LNCaP clone FGC (cell line): ENCODE measurements at regions not wholly inside any gene's neighbourhood (a gene's known extent, or its start where the extent isn't known, plus 50 kb on each side); places are given as distances from the start of the nearest gene placed in this dataset.

Source experiments
- DNase-seq: peaks from one replicate; pipeline ENCODE4 v3.0.0-alpha.2; 2011; ENCODE audit warnings: low read depth
- H3K4me3 ChIP-seq: 2 replicates; pipeline ENCODE4 v1.5.1; 2011; ENCODE audit warnings: mild to moderate bottlenecking, low read depth, low read length, control low read depth
- TF ChIP-seq, protein P1 (sequence below): IDR thresholded peaks from 2 replicates; pipeline ENCODE4 v1.5.1; 2012; ENCODE audit warnings: mild to moderate bottlenecking; ENCODE audit not compliant: control insufficient read depth, insufficient read depth; ENCODE audit errors: extremely low read depth

DNA sequence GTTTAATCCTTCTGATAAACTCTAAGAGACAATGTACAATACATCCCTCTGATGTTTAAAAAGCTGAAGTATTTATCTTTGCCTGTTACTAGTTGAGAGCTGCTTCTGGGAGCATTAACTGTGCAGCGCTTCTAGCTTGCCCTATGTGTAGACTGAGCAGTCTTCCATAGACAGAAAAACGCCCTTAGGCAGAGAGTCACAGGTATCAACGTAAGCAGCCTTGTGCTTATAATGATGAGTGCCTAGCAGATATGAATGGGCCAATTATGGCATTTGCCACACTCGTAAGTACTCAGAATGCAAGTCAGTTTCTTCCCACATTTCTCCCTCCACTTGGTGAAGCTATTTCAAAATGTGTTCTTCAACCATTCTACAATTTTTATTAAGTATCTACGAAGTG, 731.1 kb upstream of the SLC8A1 start:
- TF ChIP-seq, protein P1, sequence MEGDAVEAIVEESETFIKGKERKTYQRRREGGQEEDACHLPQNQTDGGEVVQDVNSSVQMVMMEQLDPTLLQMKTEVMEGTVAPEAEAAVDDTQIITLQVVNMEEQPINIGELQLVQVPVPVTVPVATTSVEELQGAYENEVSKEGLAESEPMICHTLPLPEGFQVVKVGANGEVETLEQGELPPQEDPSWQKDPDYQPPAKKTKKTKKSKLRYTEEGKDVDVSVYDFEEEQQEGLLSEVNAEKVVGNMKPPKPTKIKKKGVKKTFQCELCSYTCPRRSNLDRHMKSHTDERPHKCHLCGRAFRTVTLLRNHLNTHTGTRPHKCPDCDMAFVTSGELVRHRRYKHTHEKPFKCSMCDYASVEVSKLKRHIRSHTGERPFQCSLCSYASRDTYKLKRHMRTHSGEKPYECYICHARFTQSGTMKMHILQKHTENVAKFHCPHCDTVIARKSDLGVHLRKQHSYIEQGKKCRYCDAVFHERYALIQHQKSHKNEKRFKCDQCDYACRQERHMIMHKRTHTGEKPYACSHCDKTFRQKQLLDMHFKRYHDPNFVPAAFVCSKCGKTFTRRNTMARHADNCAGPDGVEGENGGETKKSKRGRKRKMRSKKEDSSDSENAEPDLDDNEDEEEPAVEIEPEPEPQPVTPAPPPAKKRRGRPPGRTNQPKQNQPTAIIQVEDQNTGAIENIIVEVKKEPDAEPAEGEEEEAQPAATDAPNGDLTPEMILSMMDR, result no peak
- no peak overlapping the region for H3K4me3 ChIP-seq
- DNase-seq, result no peak

DNA sequence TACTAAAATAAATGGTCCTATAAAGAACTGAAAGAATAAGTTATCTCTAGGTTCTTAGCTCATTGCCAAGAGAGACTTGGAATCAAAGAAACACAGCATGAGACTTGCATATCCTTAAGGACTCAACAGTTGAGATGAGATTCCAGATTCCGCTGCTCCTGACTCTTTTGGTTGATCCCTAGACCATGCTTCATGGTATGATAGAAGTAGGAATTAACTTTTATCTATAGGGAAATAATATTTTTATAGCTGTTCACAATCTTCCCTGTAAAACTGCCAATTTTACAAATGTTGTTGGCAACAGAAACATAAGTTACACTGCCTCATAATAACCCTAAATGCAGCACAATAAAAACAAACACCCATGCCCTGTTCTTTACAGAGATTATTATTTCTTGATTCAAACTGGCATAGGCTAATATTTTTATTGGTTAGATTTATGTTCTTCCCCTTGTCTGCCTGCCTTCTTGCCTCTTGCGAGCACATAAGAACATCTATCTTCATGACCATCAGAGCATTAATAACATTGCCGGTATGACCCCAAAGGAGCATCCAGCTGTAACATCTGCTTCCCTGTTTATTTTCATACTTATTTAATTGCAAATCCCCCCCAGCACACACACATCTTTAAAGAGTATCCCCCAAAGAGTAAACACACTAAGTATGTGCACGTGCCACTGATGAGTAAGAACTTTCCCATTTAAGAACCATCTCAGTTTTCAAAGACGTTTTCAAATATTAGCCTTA, 735.7 kb upstream of the SLC8A1 start:
- no peak overlapping the region for H3K4me3 ChIP-seq
- TF ChIP-seq, protein P1, result no peak
- DNase-seq, result no peak

DNA sequence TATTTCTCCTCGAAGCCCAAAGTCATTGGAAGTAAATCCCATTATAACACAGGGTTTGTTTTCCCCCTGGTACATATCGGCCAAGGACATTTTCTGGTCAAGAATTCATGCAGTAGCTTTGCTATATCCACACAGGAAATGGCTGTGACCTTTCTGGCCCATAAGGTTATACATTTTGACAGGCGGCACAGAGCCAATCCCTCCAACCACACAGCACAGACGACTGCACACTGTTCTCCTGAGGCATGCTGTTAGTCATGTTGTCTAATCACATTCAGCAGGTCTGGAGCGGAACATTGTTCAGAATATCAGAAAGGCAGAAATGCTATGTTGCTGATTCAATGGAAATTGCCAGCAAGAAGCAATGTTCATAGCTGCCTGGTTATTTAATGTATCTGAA, 742.3 kb upstream of the SLC8A1 start:
- TF ChIP-seq, protein P1, result no peak
- no peak for DNase-seq
- no peak overlapping the region for H3K4me3 ChIP-seq

DNA sequence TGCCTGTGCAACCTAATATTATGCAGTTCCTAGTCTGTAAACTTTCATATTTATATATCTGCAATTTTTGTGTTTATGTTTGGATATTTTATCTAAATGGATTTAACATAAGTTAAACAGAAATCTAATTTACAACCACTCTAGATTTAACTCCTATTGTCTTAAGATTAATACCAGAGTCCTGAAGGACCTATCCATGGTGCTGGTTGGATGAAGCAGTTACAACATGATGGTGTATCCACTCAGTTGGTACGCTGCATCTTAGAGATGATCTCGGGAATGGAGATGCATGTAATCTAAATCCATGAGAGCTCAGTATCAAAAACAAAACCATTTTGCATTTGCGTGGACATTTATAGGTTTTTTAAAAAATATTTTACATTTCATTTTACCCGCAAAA, 745.9 kb upstream of the SLC8A1 start:
- no peak overlapping the region for H3K4me3 ChIP-seq
- TF ChIP-seq, protein P1, result no peak
- DNase-seq, result no peak

DNA sequence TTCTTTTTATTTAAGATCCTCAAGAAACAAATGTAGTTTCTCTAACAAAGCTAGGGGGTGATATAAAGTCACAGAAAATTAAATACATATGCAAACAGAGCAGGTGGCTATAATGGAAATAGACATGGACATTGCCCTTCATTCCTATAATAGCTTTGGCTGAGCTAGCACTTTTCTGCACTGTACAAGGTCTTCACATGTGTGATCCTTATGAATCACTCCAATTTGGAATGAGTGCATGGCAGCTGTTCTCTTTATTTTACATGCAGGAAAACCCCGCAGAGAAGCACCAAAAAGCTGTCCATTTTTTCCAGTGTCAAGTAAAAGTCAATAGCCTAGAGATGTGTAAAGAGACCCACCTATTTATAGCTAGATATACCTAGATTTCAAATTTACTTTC, 747.4 kb upstream of the SLC8A1 start:
- DNase-seq, result no peak

DNA sequence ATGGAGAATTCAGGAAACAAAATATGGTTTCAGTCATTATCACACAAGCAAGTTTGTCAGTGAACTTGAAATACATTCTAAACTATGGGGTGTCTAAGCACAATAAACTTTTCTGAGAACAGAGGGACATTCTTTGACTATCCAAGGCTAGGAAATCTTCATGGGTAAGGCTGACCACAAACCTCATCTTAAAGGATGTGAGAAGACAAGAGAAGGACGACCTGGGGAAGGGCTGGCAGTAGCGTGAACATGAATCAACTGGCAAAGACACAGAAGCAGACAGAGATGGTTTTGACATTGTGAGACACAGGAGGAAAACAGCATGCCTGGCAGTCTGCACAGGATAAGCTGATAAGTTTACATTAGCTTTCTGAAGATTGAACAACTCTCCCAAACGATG, 752.4 kb upstream of the SLC8A1 start:
- TF ChIP-seq, protein P1, result no peak
- H3K4me3 ChIP-seq, result no peak overlapping the region
- DNase-seq, result no peak

More for the DNA sequence above, 747.4 kb upstream of the SLC8A1 start:
- TF ChIP-seq, protein P1, result no peak
- H3K4me3 ChIP-seq, result no peak overlapping the region

DNA sequence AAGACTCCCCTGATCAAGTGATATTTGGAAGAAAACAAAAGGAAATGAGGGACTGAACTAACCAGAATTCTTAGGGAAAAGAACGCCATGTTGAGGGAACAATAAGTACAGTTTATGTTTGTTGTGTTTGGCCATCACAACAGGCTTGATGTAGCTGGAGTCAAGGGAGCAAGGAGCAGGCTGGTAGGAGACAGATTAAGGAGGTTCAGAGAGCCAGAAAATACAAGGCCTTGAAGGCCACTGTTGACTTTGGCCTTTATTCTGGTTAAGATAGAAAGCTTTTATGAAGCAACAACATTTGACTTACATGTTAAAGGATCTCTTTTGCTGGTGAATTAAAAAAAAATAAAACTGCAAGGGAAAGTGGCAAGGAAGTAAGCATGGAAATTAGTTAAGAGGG, 754.1 kb upstream of the SLC8A1 start:
- DNase-seq, result no peak
- TF ChIP-seq, protein P1, result no peak
- H3K4me3 ChIP-seq, result no peak overlapping the region
